MV-4-11 (cell line): ENCODE measurements at regions not wholly inside any gene's neighbourhood (a gene's known extent, or its start where the extent isn't known, plus 50 kb on each side); places are given as distances from the start of the nearest gene placed in this dataset.

Source experiments
- DNase-seq: peaks from one replicate; lab custom pipeline; 2025; lab: John Stamatoyannopoulos, UW

GRCh38 chr20:6956056-6956455, 188.6 kb downstream of the BMP2 start:
- peak; percentile 76 for DNase-seq

DNA sequence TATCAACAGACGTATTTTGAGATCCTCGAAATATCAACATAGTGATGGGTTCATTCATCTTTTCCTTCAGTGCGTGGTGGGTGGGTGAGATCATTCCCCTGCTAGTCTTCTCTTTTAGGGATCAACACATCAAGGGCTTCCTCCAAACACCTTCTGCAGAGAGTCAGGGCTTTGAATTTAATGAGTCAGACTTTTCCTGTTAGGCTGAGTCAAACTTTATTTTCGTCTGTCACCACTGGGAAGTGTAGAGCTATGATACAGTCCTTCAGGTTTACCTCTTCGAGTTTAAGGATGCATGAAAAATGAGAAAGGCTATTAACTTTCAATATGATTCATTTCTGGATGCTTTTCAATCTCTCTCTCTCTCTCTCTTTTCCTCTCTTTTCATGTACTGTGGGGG, 189.1 kb downstream of the BMP2 start:
- DNase-seq = no peak

- DNase-seq = no peak
Measured at GRCh38 chr20:6959900-6960312, 192.4 kb downstream of the BMP2 start.

DNA sequence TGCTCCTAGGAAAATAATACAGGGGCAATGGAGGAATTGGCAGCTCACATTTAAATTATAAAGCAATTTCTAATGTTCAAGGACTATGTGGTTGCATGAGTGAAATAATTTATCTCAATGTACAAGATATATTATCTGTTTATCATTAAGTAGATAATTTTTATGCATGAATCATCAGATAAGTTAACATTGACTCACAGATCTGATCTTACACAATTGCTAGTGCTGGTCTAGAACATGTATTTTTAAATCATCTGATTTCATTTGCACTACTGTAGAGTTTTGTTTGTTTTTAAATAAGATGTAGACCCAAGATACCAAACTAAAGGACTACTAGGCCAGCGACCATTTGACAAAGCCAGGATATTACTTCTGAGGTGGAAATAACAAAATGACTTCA, 199.2 kb downstream of the BMP2 start:
- no peak for DNase-seq

DNA sequence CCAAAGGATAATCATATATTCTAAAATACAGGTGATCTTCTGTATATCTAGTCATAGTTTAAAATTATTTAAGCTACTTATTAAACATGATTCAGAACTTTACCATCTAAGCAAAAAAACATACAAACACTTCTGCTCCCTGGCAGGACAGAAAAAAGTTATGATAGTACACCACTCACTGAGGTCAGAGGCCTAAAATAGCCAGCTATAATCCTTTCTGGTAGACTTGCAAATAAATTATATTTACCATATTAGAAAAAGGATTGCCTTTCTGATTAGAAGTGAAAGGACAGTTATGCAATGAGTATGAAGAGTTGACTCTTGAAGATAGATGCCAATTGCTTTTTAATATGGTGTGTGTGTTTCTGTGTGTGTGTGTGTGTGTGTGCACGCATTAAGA, 207.4 kb downstream of the BMP2 start:
- no peak for DNase-seq

DNA sequence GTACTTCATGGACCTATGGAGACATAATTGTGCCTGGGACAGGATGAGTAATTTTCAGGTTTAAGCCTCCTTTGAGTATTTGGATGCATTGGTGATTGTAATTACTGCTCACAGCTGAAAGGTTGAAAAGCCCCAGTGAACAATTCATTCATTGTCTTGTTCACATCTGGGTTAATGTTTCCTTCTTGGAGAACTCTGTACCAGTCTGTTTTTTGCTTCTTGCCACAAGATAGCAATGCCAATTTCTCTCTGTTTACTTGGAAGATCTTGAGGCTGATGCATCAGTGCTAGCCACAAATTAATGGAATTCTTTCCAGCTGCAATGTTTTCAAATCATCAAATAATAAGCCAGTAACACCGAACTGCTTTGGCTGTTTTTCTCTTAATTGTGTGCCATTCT, 207.8 kb downstream of the BMP2 start:
- no peak for DNase-seq

GRCh38 chr20:6976106-6976900, 208.8 kb downstream of the BMP2 start:
- DNase-seq = peak; percentile 67

- DNase-seq = no peak
Measured at GRCh38 chr20:6979621-6980020, 212.1 kb downstream of the BMP2 start.

- no peak for DNase-seq
Measured at GRCh38 chr20:6993011-6993410, 225.5 kb downstream of the BMP2 start.

GRCh38 chr20:6993511-6993910, 226.0 kb downstream of the BMP2 start:
- DNase-seq = no peak

DNA sequence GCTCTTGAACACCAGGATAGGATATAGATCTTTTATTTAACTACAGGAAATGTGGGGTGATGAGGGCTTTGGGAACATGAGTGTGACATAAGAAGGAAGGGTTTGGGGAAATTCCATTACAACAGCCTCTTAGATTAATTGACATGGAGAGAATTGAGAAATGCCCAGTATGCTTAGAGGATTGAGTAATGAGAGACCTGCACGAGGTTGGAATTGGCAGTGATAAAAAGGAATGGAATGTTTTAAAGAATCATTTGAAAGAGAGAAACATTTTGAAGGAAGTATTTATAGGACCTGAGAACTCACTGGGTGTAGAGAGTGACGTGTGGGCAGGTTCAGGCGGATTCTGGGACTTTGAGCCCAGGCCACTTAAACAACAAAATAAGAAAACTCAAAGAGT, 227.0 kb downstream of the BMP2 start:
- no peak for DNase-seq

- DNase-seq = no peak
Measured at GRCh38 chr20:6998909-6999308, 231.4 kb downstream of the BMP2 start.

- DNase-seq = no peak
Measured at GRCh38 chr20:6999381-6999780, 231.9 kb downstream of the BMP2 start.

- DNase-seq = no peak
Measured at GRCh38 chr20:7003598-7003997, 236.1 kb downstream of the BMP2 start.

GRCh38 chr20:7004801-7005200, 237.3 kb downstream of the BMP2 start:
- DNase-seq = no peak

DNA sequence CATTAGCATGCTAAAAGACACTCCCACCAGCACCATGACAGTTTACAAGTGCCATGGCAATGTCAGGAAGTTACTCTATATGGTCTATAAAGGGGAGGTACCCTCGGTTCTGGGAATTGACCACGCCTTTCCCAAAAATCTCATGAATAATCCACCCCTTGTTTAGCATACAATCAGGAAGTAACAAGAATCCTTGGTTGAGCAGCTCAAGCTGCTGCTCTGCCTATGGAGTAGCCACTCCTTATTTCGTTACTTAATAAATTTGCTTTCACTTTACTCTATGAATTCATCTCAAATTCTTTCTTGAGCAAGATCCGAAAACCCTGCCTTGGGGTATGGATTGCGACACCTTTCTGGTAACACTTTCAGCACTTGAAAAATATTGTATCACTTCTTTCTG, 243.0 kb downstream of the BMP2 start:
- peak; percentile 36 for DNase-seq

DNA sequence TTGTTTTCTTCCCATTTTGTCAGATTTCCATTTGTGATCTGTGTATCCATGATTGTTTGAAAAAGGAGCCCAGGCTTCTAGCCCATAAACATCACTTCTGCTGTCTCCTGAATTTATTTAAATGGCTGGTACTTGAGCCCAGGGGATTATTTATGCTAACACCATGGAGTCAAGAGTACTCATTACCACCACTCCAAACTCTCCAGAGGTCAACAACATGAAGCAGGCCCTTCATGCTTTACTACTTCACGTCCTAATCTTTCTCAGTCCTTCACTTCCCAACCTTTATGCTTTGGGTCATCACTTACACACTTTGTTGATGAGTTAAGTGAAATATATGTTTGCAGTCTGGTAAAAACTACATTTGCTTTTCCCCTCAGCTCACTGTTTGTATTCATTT, 247.8 kb downstream of the BMP2 start:
- DNase-seq = no peak

GRCh38 chr20:7022597-7022996, 255.1 kb downstream of the BMP2 start:
- no peak for DNase-seq

GRCh38 chr20:7025635-7026034, 258.1 kb downstream of the BMP2 start:
- no peak for DNase-seq

- DNase-seq = no peak
Measured at GRCh38 chr20:7029019-7029418, 261.5 kb downstream of the BMP2 start.

- DNase-seq = no peak
Measured at GRCh38 chr20:7031222-7031621, 263.7 kb downstream of the BMP2 start.

DNA sequence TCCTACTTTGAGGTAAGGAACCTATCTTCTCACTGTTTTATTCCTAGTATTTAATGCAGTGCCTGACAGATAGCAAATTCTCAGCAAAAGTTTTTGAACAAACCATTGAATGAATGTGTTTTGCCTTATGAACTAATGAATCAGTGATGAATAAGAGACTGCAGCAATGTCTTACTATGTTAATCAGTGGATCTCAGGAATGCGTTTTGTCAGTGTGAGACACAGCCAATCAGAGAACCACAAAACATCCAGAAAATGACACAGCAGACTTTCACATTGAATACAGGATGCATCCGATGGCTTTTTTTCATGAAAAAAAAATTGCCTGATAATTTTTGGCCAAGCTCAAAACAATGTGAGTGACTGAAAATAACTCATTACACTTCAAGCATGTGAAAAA, 270.5 kb downstream of the BMP2 start:
- DNase-seq = no peak

- no peak for DNase-seq
Measured at GRCh38 chr20:7057611-7058010, 290.1 kb downstream of the BMP2 start.

- no peak for DNase-seq
Measured at GRCh38 chr20:7078804-7079203, 311.3 kb downstream of the BMP2 start.
